ENCODE measurements at regions not wholly inside any gene's neighbourhood (a gene's known extent, or its start where the extent isn't known, plus 50 kb on each side); places are given as distances from the start of the nearest gene placed in this dataset.
A peak's percentile ranks its signal among the peaks of the same experiment; 100 is the strongest.

- Histone ChIP-seq H4K20me1 (ENCODE audit: insufficient read depth, low read length) (peaks cover 5% of the 10 kb centered on the region), H3K27me3 (ENCODE audit: insufficient read depth, low read length) (no peaks in the 10 kb centered on the region), H2AFZ (ENCODE audit: low read length) (no peak overlapping the region), H3K36me3 (ENCODE audit: insufficient read depth, low read length) (peaks cover 5% of the 10 kb centered on the region), H3K4me1 (ENCODE audit: insufficient read depth, low read length) (peaks cover 30% of the 10 kb centered on the region), H3K9me3 (ENCODE audit: low read depth, low read length) (no peaks in the 10 kb centered on the region), H3K27ac (ENCODE audit: low read depth, low read length) (peak overlapping the region; percentile 37), H3K4me2 (ENCODE audit: insufficient read depth, low read length) (no peak overlapping the region), H3K79me2 (ENCODE audit: insufficient read depth, low read length) (peaks cover 53% of the 10 kb centered on the region), H3K4me3 (ENCODE audit: insufficient read depth, low read length) (no peak overlapping the region)
- TF ChIP-seq CTCF (IDR thresholded peaks at IDR 0.05; ENCODE audit: extremely low read depth, low read depth, low read length): no peak
- no peak for DNase-seq (ENCODE audit: insufficient read length, low spot score, missing footprints)
Measured at GRCh38 chr2:174666312-174666711, 68.7 kb upstream of the WIPF1 start.

GRCh38 chr2:174664084-174664759, 66.6 kb upstream of the WIPF1 start:
- DNase-seq (ENCODE audit: insufficient read length, low spot score, missing footprints): no peak
- H3K27ac ChIP-seq (ENCODE audit: low read depth, low read length): peak overlapping the region; percentile 89
- peaks cover 5% of the 10 kb centered on the region for H3K36me3 ChIP-seq (ENCODE audit: insufficient read depth, low read length)
- peaks cover 51% of the 10 kb centered on the region for H3K79me2 ChIP-seq (ENCODE audit: insufficient read depth, low read length)
- no peak for TF ChIP-seq CTCF (IDR thresholded peaks at IDR 0.05; ENCODE audit: extremely low read depth, low read depth, low read length)
- H3K4me1 ChIP-seq (ENCODE audit: insufficient read depth, low read length): peaks cover 30% of the 10 kb centered on the region
- H3K4me2 ChIP-seq (ENCODE audit: insufficient read depth, low read length): peak overlapping the region; percentile 16
- peak overlapping the region; percentile 14 for H2AFZ ChIP-seq (ENCODE audit: low read length)
- peaks cover 3% of the 10 kb centered on the region for H4K20me1 ChIP-seq (ENCODE audit: insufficient read depth, low read length)
- no peak overlapping the region for H3K4me3 ChIP-seq (ENCODE audit: insufficient read depth, low read length)
- no peaks in the 10 kb centered on the region for H3K9me3 ChIP-seq (ENCODE audit: low read depth, low read length)
- no peaks in the 10 kb centered on the region for H3K27me3 ChIP-seq (ENCODE audit: insufficient read depth, low read length)

- H3K27ac ChIP-seq (ENCODE audit: low read depth, low read length): peak overlapping the region; percentile 89
- H3K79me2 ChIP-seq (ENCODE audit: insufficient read depth, low read length): peaks cover 53% of the 10 kb centered on the region
- peaks cover 30% of the 10 kb centered on the region for H3K4me1 ChIP-seq (ENCODE audit: insufficient read depth, low read length)
- H3K36me3 ChIP-seq (ENCODE audit: insufficient read depth, low read length): peaks cover 5% of the 10 kb centered on the region
- H4K20me1 ChIP-seq (ENCODE audit: insufficient read depth, low read length): peaks cover 3% of the 10 kb centered on the region
- no peak for TF ChIP-seq CTCF (IDR thresholded peaks at IDR 0.05; ENCODE audit: extremely low read depth, low read depth, low read length)
- no peaks in the 10 kb centered on the region for H3K9me3 ChIP-seq (ENCODE audit: low read depth, low read length)
- H3K27me3 ChIP-seq (ENCODE audit: insufficient read depth, low read length): no peaks in the 10 kb centered on the region
- DNase-seq (ENCODE audit: insufficient read length, low spot score, missing footprints): peak; percentile 79
- no peak overlapping the region for H2AFZ ChIP-seq (ENCODE audit: low read length)
- peak overlapping the region; percentile 16 for H3K4me2 ChIP-seq (ENCODE audit: insufficient read depth, low read length)
- H3K4me3 ChIP-seq (ENCODE audit: insufficient read depth, low read length): no peak overlapping the region
Measured at GRCh38 chr2:174663550-174663949, 65.9 kb upstream of the WIPF1 start.

GRCh38 chr2:174662859-174663258, 65.3 kb upstream of the WIPF1 start:
- peaks cover 58% of the 10 kb centered on the region for H3K79me2 ChIP-seq (ENCODE audit: insufficient read depth, low read length)
- H3K4me1 ChIP-seq (ENCODE audit: insufficient read depth, low read length): peaks cover 30% of the 10 kb centered on the region
- no peaks in the 10 kb centered on the region for H3K9me3 ChIP-seq (ENCODE audit: low read depth, low read length)
- peak overlapping the region; percentile 89 for H3K27ac ChIP-seq (ENCODE audit: low read depth, low read length)
- H2AFZ ChIP-seq (ENCODE audit: low read length): no peak overlapping the region
- H4K20me1 ChIP-seq (ENCODE audit: insufficient read depth, low read length): peaks cover 3% of the 10 kb centered on the region
- DNase-seq (ENCODE audit: insufficient read length, low spot score, missing footprints): no peak
- H3K27me3 ChIP-seq (ENCODE audit: insufficient read depth, low read length): no peaks in the 10 kb centered on the region
- no peak for TF ChIP-seq CTCF (IDR thresholded peaks at IDR 0.05; ENCODE audit: extremely low read depth, low read depth, low read length)
- no peak overlapping the region for H3K4me3 ChIP-seq (ENCODE audit: insufficient read depth, low read length)
- peak overlapping the region; percentile 5 for H3K4me2 ChIP-seq (ENCODE audit: insufficient read depth, low read length)
- peaks cover 5% of the 10 kb centered on the region for H3K36me3 ChIP-seq (ENCODE audit: insufficient read depth, low read length)

Data from osteoblast (primary cell).